22Rv1 (cell line): ENCODE measurements at regions not wholly inside any gene's neighbourhood (a gene's known extent, or its start where the extent isn't known, plus 50 kb on each side); places are given as distances from the start of the nearest gene placed in this dataset.

ENCODE experiments used
- H3K27ac ChIP-seq: fragments of 450-650 bp; 2 replicates; pipeline ENCODE4 v1.5.1; 2017
- ZFX ChIP-seq: fragments of 450-650 bp; IDR thresholded peaks from 2 replicates; pipeline ENCODE4 v1.6.1; 2017; ENCODE audit warnings: antibody characterized with exemption, borderline replicate concordance
- TF ChIP-seq, protein P1 (sequence below): fragments of 450-650 bp; IDR thresholded peaks from 2 replicates; pipeline ENCODE4 v1.5.1; 2017; ENCODE audit warnings: mild to moderate bottlenecking

GRCh38 chr5:13246053-13246452 is 698.4 kb downstream of the DNAH5 start:
- TF ChIP-seq, protein P1, sequence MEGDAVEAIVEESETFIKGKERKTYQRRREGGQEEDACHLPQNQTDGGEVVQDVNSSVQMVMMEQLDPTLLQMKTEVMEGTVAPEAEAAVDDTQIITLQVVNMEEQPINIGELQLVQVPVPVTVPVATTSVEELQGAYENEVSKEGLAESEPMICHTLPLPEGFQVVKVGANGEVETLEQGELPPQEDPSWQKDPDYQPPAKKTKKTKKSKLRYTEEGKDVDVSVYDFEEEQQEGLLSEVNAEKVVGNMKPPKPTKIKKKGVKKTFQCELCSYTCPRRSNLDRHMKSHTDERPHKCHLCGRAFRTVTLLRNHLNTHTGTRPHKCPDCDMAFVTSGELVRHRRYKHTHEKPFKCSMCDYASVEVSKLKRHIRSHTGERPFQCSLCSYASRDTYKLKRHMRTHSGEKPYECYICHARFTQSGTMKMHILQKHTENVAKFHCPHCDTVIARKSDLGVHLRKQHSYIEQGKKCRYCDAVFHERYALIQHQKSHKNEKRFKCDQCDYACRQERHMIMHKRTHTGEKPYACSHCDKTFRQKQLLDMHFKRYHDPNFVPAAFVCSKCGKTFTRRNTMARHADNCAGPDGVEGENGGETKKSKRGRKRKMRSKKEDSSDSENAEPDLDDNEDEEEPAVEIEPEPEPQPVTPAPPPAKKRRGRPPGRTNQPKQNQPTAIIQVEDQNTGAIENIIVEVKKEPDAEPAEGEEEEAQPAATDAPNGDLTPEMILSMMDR: no peak
- TF ChIP-seq ZFX: no peak
- H3K27ac ChIP-seq: no peak overlapping the region

DNA sequence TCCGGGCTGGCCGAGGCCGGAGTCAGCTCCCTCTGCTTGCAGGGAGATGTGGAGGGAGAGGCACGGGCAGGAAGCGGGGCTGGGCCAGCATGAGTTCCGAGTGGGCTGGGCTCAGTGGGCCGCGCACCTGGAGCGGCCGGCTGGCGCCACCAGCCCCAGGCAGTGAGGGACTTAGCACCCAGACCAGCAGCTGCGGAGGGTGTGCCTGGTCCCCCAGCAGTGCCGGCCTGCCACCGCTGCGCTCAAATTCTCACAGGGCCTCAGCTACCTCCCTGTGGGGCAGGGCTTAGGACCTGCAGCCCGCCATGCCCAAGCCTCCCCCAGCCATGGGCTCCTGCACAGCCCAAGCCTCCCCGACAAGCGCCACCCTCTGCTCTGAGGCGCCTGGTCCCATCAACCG is 700.3 kb downstream of the DNAH5 start:
- H3K27ac ChIP-seq: no peak overlapping the region
- TF ChIP-seq, protein P1: no peak
- TF ChIP-seq ZFX: no peak

GRCh38 chr5:13227513-13227912 is 717.0 kb downstream of the DNAH5 start:
- no peak overlapping the region for H3K27ac ChIP-seq
- TF ChIP-seq ZFX: no peak
- TF ChIP-seq, protein P1: no peak

- TF ChIP-seq, protein P1: peak; percentile 53
- TF ChIP-seq ZFX: no peak
- H3K27ac ChIP-seq: no peak overlapping the region
Measured at GRCh38 chr5:13218518-13218917, 726.0 kb downstream of the DNAH5 start.

- TF ChIP-seq, protein P1: no peak
- TF ChIP-seq ZFX: no peak
- H3K27ac ChIP-seq: no peak overlapping the region
Measured at GRCh38 chr5:13217636-13218035, 726.9 kb downstream of the DNAH5 start.

- H3K27ac ChIP-seq: no peak overlapping the region
- TF ChIP-seq ZFX: no peak
- TF ChIP-seq, protein P1: no peak
Measured at GRCh38 chr5:13215806-13216205, 728.7 kb downstream of the DNAH5 start.

- no peak for TF ChIP-seq ZFX
- TF ChIP-seq, protein P1: no peak
- no peak overlapping the region for H3K27ac ChIP-seq
Measured at GRCh38 chr5:13215370-13215769, 729.1 kb downstream of the DNAH5 start.
